ENCODE measurements at regions not wholly inside any gene's neighbourhood (a gene's known extent, or its start where the extent isn't known, plus 50 kb on each side); places are given as distances from the start of the nearest gene placed in this dataset.

DNA sequence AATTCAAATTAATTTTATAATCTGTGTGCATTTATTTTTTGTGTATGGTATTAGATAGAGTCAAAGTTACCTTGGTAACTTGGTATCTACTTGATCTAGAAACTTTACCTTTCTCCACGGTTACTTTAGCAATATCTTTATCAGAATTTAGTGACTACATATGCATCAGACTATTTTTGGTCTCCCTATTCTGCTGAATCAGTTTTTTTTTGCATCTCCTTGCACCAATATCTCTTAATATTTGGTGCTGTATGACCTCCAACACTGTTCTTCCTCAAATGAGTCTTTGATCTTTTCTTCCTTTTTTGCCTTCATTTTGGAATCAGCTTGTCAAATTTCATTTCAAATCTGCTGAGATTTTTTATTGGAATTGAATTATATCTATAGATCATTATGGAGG lies 828.2 kb upstream of the FOXG1 start:
- Histone ChIP-seq H4K91ac (ENCODE audit: low read depth, low read length, poor library complexity) (no peak overlapping the region), H3K23ac (ENCODE audit: low read depth, low read length, poor library complexity) (no peak overlapping the region), H3K4me1 (ENCODE audit: control insufficient read depth in 2 of 2, insufficient read depth in 1 of 2, low read depth in 1 of 2, low read length in 2 of 2) (no peaks in the 10 kb centered on the region), H4K8ac (ENCODE audit: low read depth, low read length) (no peak overlapping the region), H3K18ac (ENCODE audit: low read length) (no peak overlapping the region), H2AFZ (ENCODE audit: low read length) (no peak overlapping the region), H3K27ac (replicated peaks; ENCODE audit: low read length) (no peak overlapping the region), H3K27me3 (ENCODE audit: control insufficient read depth in 3 of 3, insufficient read depth in 3 of 3, low read depth in 1 of 3, low read length in 3 of 3) (no peaks in the 10 kb centered on the region), H2BK120ac (ENCODE audit: low read depth, low read length) (no peak overlapping the region), H3K14ac (ENCODE audit: low read length) (no peak overlapping the region), H2BK15ac (ENCODE audit: low read length) (no peak overlapping the region), H3K9me3 (replicated peaks in 1 of 2; ENCODE audit: control insufficient read depth in 2 of 2, insufficient read depth in 1 of 2, low read depth in 1 of 2, low read length in 2 of 2) (no peaks in the 10 kb centered on the region), H2AK5ac (ENCODE audit: low read depth, low read length) (no peak overlapping the region), H2BK12ac (ENCODE audit: low read length) (no peak overlapping the region), H3K4ac (ENCODE audit: low read length) (no peak overlapping the region), H3K4me3 (ENCODE audit: low read length in 2 of 2) (no peak overlapping the region), H3K36me3 (replicated peaks in 1 of 2; ENCODE audit: control insufficient read depth in 2 of 2, insufficient read depth in 2 of 2, low read length in 2 of 2) (no peaks in the 10 kb centered on the region), H3K4me2 (ENCODE audit: insufficient read depth, low read length, poor library complexity, severe bottlenecking) (no peak overlapping the region), H2BK5ac (ENCODE audit: low read length) (no peak overlapping the region), H3K79me1 (ENCODE audit: low read depth, low read length) (no peaks in the 10 kb centered on the region), H3K9ac (ENCODE audit: low read depth, low read length, poor library complexity) (no peak overlapping the region)
- no peak for DNase-seq (ENCODE audit: low spot score)
- WGBS, 2 donors (ENCODE audit: extremely low coverage in 2 of 2, insufficient read length in 2 of 2, insufficient replicate concordance in 1 of 2), result no CpG with 5 or more reads among the region's 1 CpG

DNA sequence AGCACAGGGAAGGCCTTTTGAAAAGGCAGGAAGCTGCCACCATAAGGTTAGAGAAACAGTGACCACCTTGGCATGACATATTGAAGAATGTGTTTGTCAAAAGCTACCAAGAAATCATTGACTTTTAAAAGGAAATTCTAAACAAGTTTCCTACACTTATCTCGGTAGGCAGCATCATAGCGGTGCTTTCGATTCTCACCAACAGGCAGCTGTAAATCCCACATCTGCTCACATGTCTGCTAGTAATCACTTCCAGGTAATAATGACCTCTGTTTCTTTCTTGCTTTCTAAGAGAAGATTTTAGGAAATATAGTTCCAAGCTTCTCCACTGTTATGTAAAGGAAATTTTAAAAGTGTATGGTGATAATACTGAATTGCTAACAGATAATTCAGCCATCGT lies 821.1 kb upstream of the FOXG1 start:
- Histone ChIP-seq H4K8ac (ENCODE audit: low read depth, low read length) (no peak overlapping the region), H2AFZ (ENCODE audit: low read length) (peak overlapping the region; percentile 57), H2AK5ac (ENCODE audit: low read depth, low read length) (no peak overlapping the region), H2BK15ac (ENCODE audit: low read length) (no peak overlapping the region), H3K4me1 (ENCODE audit: control insufficient read depth in 2 of 2, insufficient read depth in 1 of 2, low read depth in 1 of 2, low read length in 2 of 2) (no peaks in the 10 kb centered on the region), H2BK12ac (ENCODE audit: low read length) (no peak overlapping the region), H3K4me3 (ENCODE audit: low read length in 2 of 2) (no peak overlapping the region), H3K27me3 (ENCODE audit: control insufficient read depth in 3 of 3, insufficient read depth in 3 of 3, low read depth in 1 of 3, low read length in 3 of 3) (no peaks in the 10 kb centered on the region), H3K9ac (ENCODE audit: low read depth, low read length, poor library complexity) (no peak overlapping the region), H3K9me3 (replicated peaks in 1 of 2; ENCODE audit: control insufficient read depth in 2 of 2, insufficient read depth in 1 of 2, low read depth in 1 of 2, low read length in 2 of 2) (no peaks in the 10 kb centered on the region), H2BK120ac (ENCODE audit: low read depth, low read length) (no peak overlapping the region), H4K91ac (ENCODE audit: low read depth, low read length, poor library complexity) (no peak overlapping the region), H3K79me1 (ENCODE audit: low read depth, low read length) (no peaks in the 10 kb centered on the region), H3K4me2 (ENCODE audit: insufficient read depth, low read length, poor library complexity, severe bottlenecking) (no peak overlapping the region), H3K36me3 (replicated peaks in 1 of 2; ENCODE audit: control insufficient read depth in 2 of 2, insufficient read depth in 2 of 2, low read length in 2 of 2) (no peaks in the 10 kb centered on the region), H2BK5ac (ENCODE audit: low read length) (no peak overlapping the region), H3K14ac (ENCODE audit: low read length) (no peak overlapping the region), H3K18ac (ENCODE audit: low read length) (no peak overlapping the region), H3K27ac (replicated peaks; ENCODE audit: low read length) (no peak overlapping the region), H3K23ac (ENCODE audit: low read depth, low read length, poor library complexity) (no peak overlapping the region), H3K4ac (ENCODE audit: low read length) (no peak overlapping the region)
- WGBS, 2 donors (ENCODE audit: extremely low coverage in 2 of 2, insufficient read length in 2 of 2, insufficient replicate concordance in 1 of 2), result no CpG with 5 or more reads among the region's 4 CpGs
- DNase-seq (ENCODE audit: low spot score), result no peak

DNA sequence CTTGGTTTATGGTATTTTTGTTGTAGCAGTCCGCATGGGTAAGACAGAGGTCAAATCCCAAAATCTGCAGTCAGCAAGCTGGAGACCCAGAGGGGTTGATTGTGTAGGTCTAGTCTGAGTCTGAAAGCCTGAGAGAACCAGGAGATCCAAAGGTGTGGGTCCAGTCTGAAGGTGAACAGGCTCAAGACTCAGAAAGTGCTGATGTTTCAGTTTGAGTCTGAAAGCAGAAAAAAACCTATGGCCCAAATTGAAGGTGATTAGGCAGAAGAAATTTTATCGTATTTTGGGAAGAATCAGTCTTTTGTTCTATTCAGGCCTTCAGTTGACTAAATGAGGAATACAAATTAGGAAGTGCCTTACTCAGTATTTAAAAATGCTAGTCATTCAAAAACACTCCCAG lies 807.8 kb upstream of the FOXG1 start:
- H2BK120ac ChIP-seq (ENCODE audit: low read depth, low read length), result no peak overlapping the region
- no peak overlapping the region for H3K4me3 ChIP-seq (ENCODE audit: low read length in 2 of 2)
- H3K14ac ChIP-seq (ENCODE audit: low read length), result no peak overlapping the region
- no CpG with 5 or more reads among the region's 2 CpGs for WGBS, 2 donors (ENCODE audit: extremely low coverage in 2 of 2, insufficient read length in 2 of 2, insufficient replicate concordance in 1 of 2)
- H3K27me3 ChIP-seq (ENCODE audit: control insufficient read depth in 3 of 3, insufficient read depth in 3 of 3, low read depth in 1 of 3, low read length in 3 of 3), result no peaks in the 10 kb centered on the region
- H3K18ac ChIP-seq (ENCODE audit: low read length), result no peak overlapping the region
- no peak overlapping the region for H3K23ac ChIP-seq (ENCODE audit: low read depth, low read length, poor library complexity)
- no peak overlapping the region for H3K4me2 ChIP-seq (ENCODE audit: insufficient read depth, low read length, poor library complexity, severe bottlenecking)
- no peak overlapping the region for H3K9ac ChIP-seq (ENCODE audit: low read depth, low read length, poor library complexity)
- H3K4me1 ChIP-seq (ENCODE audit: control insufficient read depth in 2 of 2, insufficient read depth in 1 of 2, low read depth in 1 of 2, low read length in 2 of 2), result no peaks in the 10 kb centered on the region
- H2BK15ac ChIP-seq (ENCODE audit: low read length), result no peak overlapping the region
- no peak overlapping the region for H2AK5ac ChIP-seq (ENCODE audit: low read depth, low read length)
- H2BK12ac ChIP-seq (ENCODE audit: low read length), result no peak overlapping the region
- DNase-seq (ENCODE audit: low spot score), result no peak
- H3K36me3 ChIP-seq (replicated peaks in 1 of 2; ENCODE audit: control insufficient read depth in 2 of 2, insufficient read depth in 2 of 2, low read length in 2 of 2), result no peaks in the 10 kb centered on the region
- H2BK5ac ChIP-seq (ENCODE audit: low read length), result no peak overlapping the region
- no peak overlapping the region for H3K4ac ChIP-seq (ENCODE audit: low read length)
- no peak overlapping the region for H4K91ac ChIP-seq (ENCODE audit: low read depth, low read length, poor library complexity)
- H3K27ac ChIP-seq (replicated peaks; ENCODE audit: low read length), result no peak overlapping the region
- H2AFZ ChIP-seq (ENCODE audit: low read length), result no peak overlapping the region
- H3K9me3 ChIP-seq (replicated peaks in 1 of 2; ENCODE audit: control insufficient read depth in 2 of 2, insufficient read depth in 1 of 2, low read depth in 1 of 2, low read length in 2 of 2), result peaks cover 0 to 3% of the 10 kb centered on the region in 2 donors
- no peak overlapping the region for H4K8ac ChIP-seq (ENCODE audit: low read depth, low read length)
- H3K79me1 ChIP-seq (ENCODE audit: low read depth, low read length), result no peaks in the 10 kb centered on the region

DNA sequence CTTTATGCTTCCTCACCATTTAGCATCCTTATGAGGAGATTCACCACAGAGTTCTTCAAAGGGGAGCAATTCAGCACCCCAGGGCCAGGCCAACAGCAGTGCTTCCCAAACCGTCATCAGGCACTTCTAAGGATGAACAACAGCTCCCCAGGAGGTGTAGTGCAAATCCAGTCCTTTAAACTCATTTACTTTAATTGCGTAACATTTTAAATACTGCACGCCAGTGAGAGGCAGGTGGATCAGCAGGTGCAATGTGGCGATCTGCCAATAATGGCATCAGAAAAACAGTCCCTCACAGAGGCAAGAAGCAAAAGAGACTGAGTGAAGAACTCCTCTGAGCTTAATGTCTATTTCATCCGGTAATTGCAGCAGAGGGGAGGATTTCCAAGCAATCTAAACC lies 770.9 kb upstream of the FOXG1 start:
- Histone ChIP-seq H3K14ac (ENCODE audit: low read length) (no peak overlapping the region), H3K4me3 (ENCODE audit: low read length in 2 of 2) (no peak overlapping the region), H3K27me3 (ENCODE audit: control insufficient read depth in 3 of 3, insufficient read depth in 3 of 3, low read depth in 1 of 3, low read length in 3 of 3) (no peaks in the 10 kb centered on the region), H3K9ac (ENCODE audit: low read depth, low read length, poor library complexity) (no peak overlapping the region), H3K4ac (ENCODE audit: low read length) (no peak overlapping the region), H2BK15ac (ENCODE audit: low read length) (no peak overlapping the region), H3K36me3 (replicated peaks in 1 of 2; ENCODE audit: control insufficient read depth in 2 of 2, insufficient read depth in 2 of 2, low read length in 2 of 2) (no peaks in the 10 kb centered on the region), H2AK5ac (ENCODE audit: low read depth, low read length) (no peak overlapping the region), H2AFZ (ENCODE audit: low read length) (no peak overlapping the region), H3K4me1 (ENCODE audit: control insufficient read depth in 2 of 2, insufficient read depth in 1 of 2, low read depth in 1 of 2, low read length in 2 of 2) (no peaks in the 10 kb centered on the region), H2BK120ac (ENCODE audit: low read depth, low read length) (no peak overlapping the region), H4K8ac (ENCODE audit: low read depth, low read length) (no peak overlapping the region), H2BK12ac (ENCODE audit: low read length) (no peak overlapping the region), H3K79me1 (ENCODE audit: low read depth, low read length) (no peaks in the 10 kb centered on the region), H3K4me2 (ENCODE audit: insufficient read depth, low read length, poor library complexity, severe bottlenecking) (no peak overlapping the region), H4K91ac (ENCODE audit: low read depth, low read length, poor library complexity) (no peak overlapping the region), H3K9me3 (replicated peaks in 1 of 2; ENCODE audit: control insufficient read depth in 2 of 2, insufficient read depth in 1 of 2, low read depth in 1 of 2, low read length in 2 of 2) (no peaks in the 10 kb centered on the region), H3K18ac (ENCODE audit: low read length) (no peak overlapping the region), H3K27ac (replicated peaks; ENCODE audit: low read length) (no peak overlapping the region), H2BK5ac (ENCODE audit: low read length) (no peak overlapping the region), H3K23ac (ENCODE audit: low read depth, low read length, poor library complexity) (no peak overlapping the region)
- WGBS, 2 donors (ENCODE audit: extremely low coverage in 2 of 2, insufficient read length in 2 of 2, insufficient replicate concordance in 1 of 2), result no CpG with 5 or more reads among the region's 5 CpGs
- DNase-seq (ENCODE audit: low spot score), result no peak

All from neuronal stem cell (in vitro differentiated cells).